GM12872 (cell line): ENCODE measurements at regions not wholly inside any gene's neighbourhood (a gene's known extent, or its start where the extent isn't known, plus 50 kb on each side); places are given as distances from the start of the nearest gene placed in this dataset.

ENCODE experiments used
- TF ChIP-seq, protein P1 (sequence below): IDR thresholded peaks from 3 replicates; pipeline ENCODE4 v1.5.1; 2011; ENCODE audit warnings: low read depth, mild to moderate bottlenecking, low read length, moderate library complexity; ENCODE audit not compliant: insufficient read depth

DNA sequence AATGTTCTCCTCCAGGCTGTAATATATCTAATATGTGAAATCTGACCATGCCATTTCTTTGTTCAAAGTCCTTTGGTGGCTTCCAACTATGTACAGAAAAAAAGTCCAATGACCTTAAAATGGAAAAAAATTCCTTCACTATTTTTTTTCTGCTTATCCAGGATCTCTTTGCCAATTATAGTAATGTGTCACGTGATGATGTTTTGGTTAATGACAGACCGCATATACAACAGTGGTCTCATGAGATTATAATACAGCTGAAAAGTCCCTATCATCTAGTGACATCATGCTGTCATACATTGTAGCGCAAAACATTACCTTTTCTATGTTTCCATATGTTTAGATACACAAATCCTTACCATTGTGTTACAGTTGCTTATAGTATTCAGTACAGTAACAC, 477.6 kb downstream of the TMEM232 start:
- TF ChIP-seq, protein P1, sequence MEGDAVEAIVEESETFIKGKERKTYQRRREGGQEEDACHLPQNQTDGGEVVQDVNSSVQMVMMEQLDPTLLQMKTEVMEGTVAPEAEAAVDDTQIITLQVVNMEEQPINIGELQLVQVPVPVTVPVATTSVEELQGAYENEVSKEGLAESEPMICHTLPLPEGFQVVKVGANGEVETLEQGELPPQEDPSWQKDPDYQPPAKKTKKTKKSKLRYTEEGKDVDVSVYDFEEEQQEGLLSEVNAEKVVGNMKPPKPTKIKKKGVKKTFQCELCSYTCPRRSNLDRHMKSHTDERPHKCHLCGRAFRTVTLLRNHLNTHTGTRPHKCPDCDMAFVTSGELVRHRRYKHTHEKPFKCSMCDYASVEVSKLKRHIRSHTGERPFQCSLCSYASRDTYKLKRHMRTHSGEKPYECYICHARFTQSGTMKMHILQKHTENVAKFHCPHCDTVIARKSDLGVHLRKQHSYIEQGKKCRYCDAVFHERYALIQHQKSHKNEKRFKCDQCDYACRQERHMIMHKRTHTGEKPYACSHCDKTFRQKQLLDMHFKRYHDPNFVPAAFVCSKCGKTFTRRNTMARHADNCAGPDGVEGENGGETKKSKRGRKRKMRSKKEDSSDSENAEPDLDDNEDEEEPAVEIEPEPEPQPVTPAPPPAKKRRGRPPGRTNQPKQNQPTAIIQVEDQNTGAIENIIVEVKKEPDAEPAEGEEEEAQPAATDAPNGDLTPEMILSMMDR = no peak

DNA sequence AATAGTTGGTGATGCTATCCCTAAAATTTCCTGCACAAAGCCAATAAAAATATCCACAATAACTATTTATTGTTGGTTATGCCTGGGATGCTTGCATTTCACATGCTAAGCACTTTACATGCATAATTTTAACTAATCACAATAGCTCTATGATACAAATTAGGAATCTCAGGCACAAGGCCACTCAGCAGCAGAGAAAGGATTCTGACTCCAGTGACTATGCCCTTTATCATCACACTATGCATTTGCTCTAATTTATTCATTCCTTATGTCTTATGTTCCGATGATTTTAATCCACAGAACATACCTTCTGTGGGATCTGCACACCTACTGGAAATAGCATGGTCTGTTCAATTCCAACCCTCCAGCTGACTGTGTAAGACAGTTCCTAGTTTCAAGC, 476.1 kb downstream of the TMEM232 start:
- TF ChIP-seq, protein P1 = no peak

DNA sequence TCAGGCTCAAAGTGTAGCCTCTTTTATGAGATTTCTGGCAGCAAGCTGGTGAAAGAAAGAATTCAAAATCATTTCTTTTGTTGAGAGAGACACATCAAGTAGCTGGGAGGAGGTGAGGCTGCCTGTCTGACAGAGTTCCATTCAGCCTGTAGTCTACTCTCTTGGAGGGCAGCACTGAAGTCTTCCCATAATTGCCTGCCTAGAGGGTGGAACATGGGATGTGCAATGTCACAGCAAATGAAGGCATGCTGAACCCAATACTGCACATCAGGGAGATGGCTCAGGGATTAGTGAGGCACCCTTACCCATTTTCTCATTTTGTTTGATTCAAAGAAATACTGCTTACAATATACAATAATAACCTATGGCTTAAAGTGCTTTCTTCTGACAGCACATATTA, 475.7 kb downstream of the TMEM232 start:
- TF ChIP-seq, protein P1 = no peak

DNA sequence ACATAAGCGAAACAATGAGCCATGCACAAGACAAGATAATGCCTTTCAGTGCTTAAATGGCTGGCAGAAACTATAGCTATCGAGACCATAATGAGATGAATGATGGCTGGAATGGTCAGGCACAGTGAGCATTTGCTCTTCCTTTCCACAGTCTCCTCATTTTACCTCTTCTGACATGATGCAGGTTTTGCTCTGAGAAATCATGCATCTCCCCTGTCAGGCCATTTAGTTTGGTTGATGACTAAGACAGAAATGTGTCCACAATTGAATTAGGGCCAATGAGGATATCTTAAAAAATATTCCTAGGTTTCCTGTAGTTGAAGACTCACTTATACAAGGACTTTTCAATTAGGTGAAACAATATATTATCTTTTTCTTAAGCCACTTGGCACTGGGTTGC, 475.1 kb downstream of the TMEM232 start:
- TF ChIP-seq, protein P1 = no peak

DNA sequence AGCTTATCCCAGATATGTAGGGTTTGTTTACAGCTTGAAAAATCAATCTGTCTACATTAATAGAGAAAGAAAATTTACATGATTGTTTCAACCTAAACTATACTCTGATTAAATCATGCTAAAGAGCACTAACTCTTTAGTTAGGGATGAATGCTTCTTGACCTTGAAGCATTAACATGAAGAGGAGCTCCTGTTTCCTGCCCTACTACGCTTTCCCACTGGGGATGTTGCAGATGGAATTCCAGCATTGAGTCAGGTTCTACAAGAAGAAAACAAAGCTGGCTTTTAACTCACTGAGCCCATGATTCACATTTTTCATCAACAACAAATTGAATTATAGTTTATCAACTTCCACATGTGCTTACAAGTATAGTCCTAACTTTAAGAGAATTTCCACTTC, 471.3 kb downstream of the TMEM232 start:
- TF ChIP-seq, protein P1 = no peak

DNA sequence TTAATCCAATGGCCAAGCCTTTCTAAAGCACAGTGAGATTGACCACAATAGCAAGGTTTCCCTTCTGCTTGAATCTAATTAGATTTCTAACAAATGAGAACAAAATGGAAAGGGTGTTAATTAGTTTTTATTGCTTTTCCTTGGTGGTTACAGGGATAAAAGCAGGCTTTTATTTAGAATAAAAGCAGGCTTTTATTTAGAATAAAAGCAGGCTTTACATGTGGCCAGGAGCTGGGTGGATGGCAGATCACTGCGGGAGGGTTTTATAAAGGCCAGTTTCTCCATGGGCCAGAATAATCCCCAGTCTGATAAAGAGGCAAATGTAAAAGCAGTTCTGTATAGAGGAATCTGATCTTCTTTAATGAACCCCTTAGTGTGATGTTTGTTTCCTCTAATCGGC, 470.2 kb downstream of the TMEM232 start:
- TF ChIP-seq, protein P1 = no peak

DNA sequence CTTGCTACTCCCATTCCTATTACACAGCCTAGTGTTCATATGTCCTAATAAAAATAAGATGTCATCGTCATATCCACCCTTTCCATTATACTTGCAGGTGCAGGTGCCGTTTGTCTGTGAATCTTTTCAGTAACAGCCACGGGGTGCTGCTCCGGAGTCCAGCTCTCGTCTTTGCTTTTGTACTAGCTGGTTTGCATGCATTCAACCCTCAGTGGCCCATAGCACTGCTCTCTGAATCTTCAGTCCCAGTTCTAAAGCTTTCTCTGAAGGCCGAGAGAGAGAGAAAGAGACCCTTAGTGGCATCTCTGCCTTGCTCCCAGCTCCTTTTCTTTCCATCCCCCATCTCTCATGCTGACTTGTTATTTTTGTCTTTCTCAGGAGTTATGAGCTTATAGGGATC, 468.5 kb downstream of the TMEM232 start:
- TF ChIP-seq, protein P1 = no peak
